LNCAP (cell line): ENCODE measurements at regions not wholly inside any gene's neighbourhood (a gene's known extent, or its start where the extent isn't known, plus 50 kb on each side); places are given as distances from the start of the nearest gene placed in this dataset.

Source experiments
- CTCF ChIP-seq: fragments of 450-650 bp; IDR thresholded peaks from 2 replicates; pipeline ENCODE4 v1.5.1; 2017; ENCODE audit warnings: mild to moderate bottlenecking

GRCh38 chr9:7591501-7591900, 208.1 kb downstream of the DMAC1 start:
- TF ChIP-seq CTCF, result no peak

- no peak for TF ChIP-seq CTCF
These were observed 219.0 kb downstream of the DMAC1 start for GRCh38 chr9:7580568-7580967.

GRCh38 chr9:7579351-7579750, 220.2 kb downstream of the DMAC1 start:
- TF ChIP-seq CTCF, result no peak

GRCh38 chr9:7578951-7579350, 220.6 kb downstream of the DMAC1 start:
- TF ChIP-seq CTCF, result no peak

- TF ChIP-seq CTCF, result peak; percentile 86
These were observed 229.4 kb downstream of the DMAC1 start for GRCh38 chr9:7570107-7570720.

GRCh38 chr9:7567687-7568086, 231.9 kb downstream of the DMAC1 start:
- TF ChIP-seq CTCF, result no peak

GRCh38 chr9:7561527-7562080, 238.0 kb downstream of the DMAC1 start:
- no peak for TF ChIP-seq CTCF
